ENCODE measurements at regions not wholly inside any gene's neighbourhood (a gene's known extent, or its start where the extent isn't known, plus 50 kb on each side); places are given as distances from the start of the nearest gene placed in this dataset.

GRCh38 chrY:12087325-12087724, 613.7 kb upstream of the USP9Y start:
- DNase-seq (ENCODE audit: low read depth, low spot score): peak; percentile 8

More at GRCh38 chrY:12087325-12087724, 613.7 kb upstream of the USP9Y start:
- H3K27ac ChIP-seq: no peak overlapping the region
